ENCODE measurements at regions not wholly inside any gene's neighbourhood (a gene's known extent, or its start where the extent isn't known, plus 50 kb on each side); places are given as distances from the start of the nearest gene placed in this dataset.
"Not testable (repeated sequence)": the region's sequence is repeated elsewhere in the genome, so short reads cannot be mapped to it uniquely, and the experiment has no call there.

DNA sequence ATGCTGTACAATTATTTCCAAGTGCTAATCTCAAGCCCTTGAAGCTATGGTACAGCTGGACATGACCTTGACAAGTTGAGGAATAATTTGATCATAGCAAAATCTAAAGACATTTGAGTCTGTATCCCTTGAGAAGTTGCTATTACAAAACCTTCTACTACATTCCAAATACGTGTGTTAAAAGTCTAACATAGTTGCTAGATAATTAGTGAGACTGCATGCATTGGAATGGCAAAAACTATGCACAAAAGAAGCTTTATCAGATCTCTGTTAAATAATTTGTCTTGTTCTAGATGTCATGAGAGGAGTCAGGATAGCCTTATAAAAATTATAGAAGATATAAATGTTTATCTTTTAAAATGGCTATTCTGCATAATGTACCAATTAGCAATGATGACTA, 127.8 kb downstream of the GJA1 start:
- Histone ChIP-seq H3K36me3 (ENCODE audit: insufficient read depth) (no peaks in the 10 kb centered on the region), H3K27me3 (ENCODE audit: insufficient read depth, low read depth) (no peaks in the 10 kb centered on the region), H3K4me2 (no peak overlapping the region), H4K20me1 (ENCODE audit: insufficient read depth) (no peaks in the 10 kb centered on the region), H3K27ac (no peak overlapping the region), H3K79me2 (ENCODE audit: insufficient read depth, low read depth) (no peaks in the 10 kb centered on the region), H3K9ac (no peak overlapping the region), H2AFZ (ENCODE audit: low read depth) (no peak overlapping the region), H3K4me1 (ENCODE audit: low read depth, poor library complexity, severe bottlenecking) (no peaks in the 10 kb centered on the region), H3K4me3 (IDR thresholded peaks at IDR 0.05; ENCODE audit: insufficient read depth, low read depth, low read length) (no peak overlapping the region)
- TF ChIP-seq, protein P1, sequence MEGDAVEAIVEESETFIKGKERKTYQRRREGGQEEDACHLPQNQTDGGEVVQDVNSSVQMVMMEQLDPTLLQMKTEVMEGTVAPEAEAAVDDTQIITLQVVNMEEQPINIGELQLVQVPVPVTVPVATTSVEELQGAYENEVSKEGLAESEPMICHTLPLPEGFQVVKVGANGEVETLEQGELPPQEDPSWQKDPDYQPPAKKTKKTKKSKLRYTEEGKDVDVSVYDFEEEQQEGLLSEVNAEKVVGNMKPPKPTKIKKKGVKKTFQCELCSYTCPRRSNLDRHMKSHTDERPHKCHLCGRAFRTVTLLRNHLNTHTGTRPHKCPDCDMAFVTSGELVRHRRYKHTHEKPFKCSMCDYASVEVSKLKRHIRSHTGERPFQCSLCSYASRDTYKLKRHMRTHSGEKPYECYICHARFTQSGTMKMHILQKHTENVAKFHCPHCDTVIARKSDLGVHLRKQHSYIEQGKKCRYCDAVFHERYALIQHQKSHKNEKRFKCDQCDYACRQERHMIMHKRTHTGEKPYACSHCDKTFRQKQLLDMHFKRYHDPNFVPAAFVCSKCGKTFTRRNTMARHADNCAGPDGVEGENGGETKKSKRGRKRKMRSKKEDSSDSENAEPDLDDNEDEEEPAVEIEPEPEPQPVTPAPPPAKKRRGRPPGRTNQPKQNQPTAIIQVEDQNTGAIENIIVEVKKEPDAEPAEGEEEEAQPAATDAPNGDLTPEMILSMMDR (conservative IDR thresholded peaks at IDR 0.05; ENCODE audit: low read depth, low read length): no peak

DNA sequence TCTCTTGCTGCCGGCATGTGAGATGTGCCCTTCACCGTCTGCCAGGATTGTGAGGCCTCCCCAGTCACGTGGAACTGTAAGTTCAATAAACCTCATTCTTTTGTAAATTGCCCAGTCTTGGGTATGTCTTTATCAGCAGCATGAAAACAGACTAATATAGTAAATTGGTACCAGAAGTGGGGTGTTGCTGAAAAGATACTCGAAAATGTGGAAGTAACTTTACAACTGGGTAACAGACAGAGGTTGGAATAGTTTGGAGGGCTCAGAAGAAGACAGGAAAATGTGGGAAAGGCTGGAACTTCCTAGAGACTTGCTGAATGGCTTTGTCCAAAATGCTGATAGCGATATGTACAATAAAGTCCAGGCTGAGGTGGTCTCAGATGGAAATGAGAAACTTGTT, 129.1 kb downstream of the GJA1 start:
- not testable (repeated sequence) for H2AFZ ChIP-seq (ENCODE audit: low read depth); H3K79me2 ChIP-seq (ENCODE audit: insufficient read depth, low read depth); H3K4me1 ChIP-seq (ENCODE audit: low read depth, poor library complexity, severe bottlenecking); H3K4me3 ChIP-seq (IDR thresholded peaks at IDR 0.05; ENCODE audit: insufficient read depth, low read depth, low read length); H3K27me3 ChIP-seq (ENCODE audit: insufficient read depth, low read depth); H4K20me1 ChIP-seq (ENCODE audit: insufficient read depth); H3K36me3 ChIP-seq (ENCODE audit: insufficient read depth); H3K27ac ChIP-seq; H3K9ac ChIP-seq; H3K4me2 ChIP-seq

DNA sequence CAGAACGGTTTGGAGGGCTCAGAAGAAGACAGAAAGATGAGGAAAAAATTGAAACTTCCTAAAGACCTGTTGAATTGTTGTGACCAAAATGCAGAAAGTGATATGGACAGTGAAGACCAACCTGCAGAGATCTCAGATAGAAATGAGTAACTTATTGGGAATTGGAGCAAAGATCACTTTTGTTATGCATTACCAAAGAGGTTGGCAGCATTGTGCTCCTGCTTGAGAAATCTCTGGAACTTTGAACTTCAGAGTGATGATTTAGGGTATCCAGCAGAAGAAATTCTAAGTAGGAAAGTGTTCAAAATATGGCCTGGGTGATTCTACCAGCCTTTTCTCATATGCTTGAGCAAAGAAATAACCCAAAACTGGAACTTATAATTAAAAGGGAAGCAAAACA, 136.0 kb downstream of the GJA1 start:
- Histone ChIP-seq H3K27me3 (ENCODE audit: insufficient read depth, low read depth) (no peaks in the 10 kb centered on the region), H3K9ac (no peak overlapping the region), H3K27ac (no peak overlapping the region), H3K4me1 (ENCODE audit: low read depth, poor library complexity, severe bottlenecking) (no peaks in the 10 kb centered on the region), H3K4me3 (IDR thresholded peaks at IDR 0.05; ENCODE audit: insufficient read depth, low read depth, low read length) (no peak overlapping the region), H3K79me2 (ENCODE audit: insufficient read depth, low read depth) (no peaks in the 10 kb centered on the region), H3K4me2 (no peak overlapping the region), H3K36me3 (ENCODE audit: insufficient read depth) (no peaks in the 10 kb centered on the region), H2AFZ (ENCODE audit: low read depth) (no peak overlapping the region), H4K20me1 (ENCODE audit: insufficient read depth) (no peaks in the 10 kb centered on the region)
- TF ChIP-seq, protein P1 (conservative IDR thresholded peaks at IDR 0.05; ENCODE audit: low read depth, low read length): no peak

DNA sequence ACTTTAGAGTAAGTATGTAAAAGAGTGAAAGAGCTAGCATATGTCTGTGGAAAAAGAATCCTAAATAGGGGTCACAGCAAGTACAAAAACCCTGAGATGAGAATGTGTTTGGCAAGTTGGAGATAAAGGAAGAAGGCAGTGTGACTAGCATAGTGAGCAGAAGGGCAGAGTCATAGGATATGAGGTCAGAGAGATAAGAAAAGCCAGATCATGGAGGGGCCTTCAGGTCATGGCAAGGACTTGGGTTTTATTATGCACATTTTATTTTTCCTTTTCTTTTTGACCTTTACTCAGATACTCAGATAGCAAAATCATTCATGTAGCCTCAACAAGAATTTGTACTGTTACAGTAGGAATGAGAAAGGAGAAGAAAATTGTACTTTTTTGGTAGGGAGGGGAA, 138.0 kb downstream of the GJA1 start:
- TF ChIP-seq, protein P1 (conservative IDR thresholded peaks at IDR 0.05; ENCODE audit: low read depth, low read length): no peak
- Histone ChIP-seq H3K4me2 (no peak overlapping the region), H2AFZ (ENCODE audit: low read depth) (no peak overlapping the region), H3K27me3 (ENCODE audit: insufficient read depth, low read depth) (no peaks in the 10 kb centered on the region), H3K9ac (no peak overlapping the region), H3K27ac (no peak overlapping the region), H3K79me2 (ENCODE audit: insufficient read depth, low read depth) (no peaks in the 10 kb centered on the region), H4K20me1 (ENCODE audit: insufficient read depth) (no peaks in the 10 kb centered on the region), H3K36me3 (ENCODE audit: insufficient read depth) (no peaks in the 10 kb centered on the region), H3K4me3 (IDR thresholded peaks at IDR 0.05; ENCODE audit: insufficient read depth, low read depth, low read length) (no peak overlapping the region), H3K4me1 (ENCODE audit: low read depth, poor library complexity, severe bottlenecking) (no peaks in the 10 kb centered on the region)

DNA sequence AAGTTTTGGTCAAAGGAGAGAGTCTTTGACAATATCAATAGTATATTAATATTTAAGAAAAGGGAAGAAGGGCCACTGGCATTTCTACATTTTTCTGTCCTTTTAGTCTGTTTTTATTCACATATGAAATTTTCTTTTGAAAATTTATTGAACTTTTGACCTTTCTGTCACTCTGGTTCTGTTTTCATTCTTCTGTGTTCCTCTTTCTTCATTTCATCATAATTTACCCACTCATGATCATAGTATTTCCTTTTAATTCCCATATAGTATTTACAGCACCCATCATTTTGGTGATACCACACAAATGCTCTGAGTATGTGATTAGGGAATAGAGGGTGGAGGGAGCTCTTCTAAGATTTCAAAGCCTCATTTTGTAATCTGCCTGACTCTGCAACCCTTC, 142.8 kb downstream of the GJA1 start:
- no peaks in the 10 kb centered on the region for H3K4me1 ChIP-seq (ENCODE audit: low read depth, poor library complexity, severe bottlenecking)
- H3K27me3 ChIP-seq (ENCODE audit: insufficient read depth, low read depth): no peaks in the 10 kb centered on the region
- no peak overlapping the region for H3K27ac ChIP-seq
- H3K4me3 ChIP-seq (IDR thresholded peaks at IDR 0.05; ENCODE audit: insufficient read depth, low read depth, low read length): no peak overlapping the region
- no peak overlapping the region for H3K9ac ChIP-seq
- H3K36me3 ChIP-seq (ENCODE audit: insufficient read depth): no peaks in the 10 kb centered on the region
- no peak overlapping the region for H3K4me2 ChIP-seq
- no peaks in the 10 kb centered on the region for H3K79me2 ChIP-seq (ENCODE audit: insufficient read depth, low read depth)
- H4K20me1 ChIP-seq (ENCODE audit: insufficient read depth): no peaks in the 10 kb centered on the region
- TF ChIP-seq, protein P1 (conservative IDR thresholded peaks at IDR 0.05; ENCODE audit: low read depth, low read length): no peak
- no peak overlapping the region for H2AFZ ChIP-seq (ENCODE audit: low read depth)
